Natural killer cell (primary cell): ENCODE measurements at regions not wholly inside any gene's neighbourhood (a gene's known extent, or its start where the extent isn't known, plus 50 kb on each side); places are given as distances from the start of the nearest gene placed in this dataset.
A peak's percentile ranks its signal among the peaks of the same experiment; 100 is the strongest.
"Not testable (repeated sequence)": the region's sequence is repeated elsewhere in the genome, so short reads cannot be mapped to it uniquely, and the experiment has no call there.

ENCODE experiments used
- ATAC-seq, 3 donors: fragments of 150-1000 bp in 2 of 3; fragments of 200-7000 bp in 1 of 3; cut with Tn5 transposase; 1 replicate in 1 of 3; 2 replicates in 2 of 3; pipeline ENCODE4 v1.10.0; 2021; ENCODE audit warnings: mild to moderate bottlenecking in 2 of 3, moderate library complexity in 2 of 3
- DNase-seq, 2 donors: peaks; one replicate each; pipeline versions ENCODE4 v3.0.0 to v3.0.0-alpha.2; 2013 to 2021; ENCODE audit warnings: mixed read lengths in 1 of 2
- H3K27ac ChIP-seq: one replicate; pipeline ENCODE4 v1.5.1; 2013; ENCODE audit warnings: mild to moderate bottlenecking, low read length
- H3K27me3 ChIP-seq: one replicate; pipeline ENCODE4 v1.6.1; 2013; ENCODE audit warnings: low read length; ENCODE audit not compliant: control insufficient read depth, insufficient read depth
- H3K36me3 ChIP-seq: one replicate; pipeline ENCODE4 v1.6.1; 2013; ENCODE audit warnings: low read length; ENCODE audit not compliant: control insufficient read depth, insufficient read depth
- H3K4me1 ChIP-seq: one replicate; pipeline ENCODE4 v1.6.1; 2013; ENCODE audit warnings: low read length; ENCODE audit not compliant: control insufficient read depth, insufficient read depth
- H3K4me3 ChIP-seq: one replicate; pipeline ENCODE4 v1.5.1; 2013; ENCODE audit warnings: low read length
- H3K9me3 ChIP-seq: one replicate; pipeline ENCODE4 v1.6.1; 2013; ENCODE audit warnings: low read length; ENCODE audit not compliant: control insufficient read depth, insufficient read depth
- H3K27ac Mint-ChIP-seq, 2 donors: one replicate each; pipeline ENCODE4 v1.8.0; 2022; ENCODE audit warnings: mild to moderate bottlenecking in 2 of 2, mixed read lengths in 2 of 2, moderate library complexity in 1 of 2
- H3K27me3 Mint-ChIP-seq, 2 donors: one replicate each; pipeline ENCODE4 v1.8.0; 2022; ENCODE audit warnings: low read depth in 2 of 2, mixed read lengths in 2 of 2
- H3K36me3 Mint-ChIP-seq: one replicate; pipeline ENCODE4 v1.8.0; 2022; ENCODE audit warnings: mixed read lengths
- H3K4me1 Mint-ChIP-seq, 2 donors: one replicate each; pipeline ENCODE4 v1.8.0; 2022; ENCODE audit warnings: mixed read lengths in 2 of 2
- H3K4me3 Mint-ChIP-seq: one replicate; pipeline ENCODE4 v1.8.0; 2022; ENCODE audit warnings: mild to moderate bottlenecking, moderate library complexity, mixed read lengths
- H3K9me3 Mint-ChIP-seq, 2 donors: one replicate each; pipeline ENCODE4 v1.8.0; 2022; ENCODE audit warnings: mixed read lengths in 2 of 2
- WGBS: methylation state at CpG from one replicate; pipeline ENCODE4 v1.1.7; 2013; ENCODE audit warnings: missing lambda C conversion rate; ENCODE audit not compliant: insufficient coverage; 5-methylcytosine and 5-hydroxymethylcytosine counted together
- intact Hi-C: fragments of 100-400 bp; cut with micrococcal nuclease; formaldehyde crosslinking; loops from one replicate; pipeline ENCODE4 v1.14.2; 2022

GRCh38 chr21:10412928-10413246, 108.5 kb upstream of the TPTE start:
- H3K4me1 ChIP-seq, H3K4me1 Mint-ChIP-seq, DNase-seq, H3K9me3 Mint-ChIP-seq, H3K27ac Mint-ChIP-seq, H3K36me3 ChIP-seq, H3K27me3 Mint-ChIP-seq, H3K27me3 ChIP-seq, H3K4me3 Mint-ChIP-seq, H3K27ac ChIP-seq, ATAC-seq, H3K36me3 Mint-ChIP-seq, intact Hi-C loops, H3K4me3 ChIP-seq: not testable (repeated sequence)
- WGBS, result 87% methylated on average over 8 of the region's 8 CpGs
- peaks cover 41% of the 10 kb centered on the region for H3K9me3 ChIP-seq

- DNase-seq, H3K4me1 ChIP-seq, H3K27ac Mint-ChIP-seq, H3K4me3 ChIP-seq, H3K4me3 Mint-ChIP-seq, H3K27me3 ChIP-seq, intact Hi-C loops, H3K4me1 Mint-ChIP-seq, H3K36me3 Mint-ChIP-seq, H3K27me3 Mint-ChIP-seq, ATAC-seq, H3K27ac ChIP-seq, H3K9me3 Mint-ChIP-seq, H3K36me3 ChIP-seq: not testable (repeated sequence)
- 86% methylated on average over 31 of the region's 31 CpGs for WGBS
- H3K9me3 ChIP-seq, result peaks cover 44% of the 10 kb centered on the region
Observed at GRCh38 chr21:10413247-10414120, 107.9 kb upstream of the TPTE start.

GRCh38 chr21:10414121-10414924, 107.1 kb upstream of the TPTE start:
- H3K4me1 Mint-ChIP-seq, H3K27me3 Mint-ChIP-seq, H3K27ac Mint-ChIP-seq, H3K36me3 ChIP-seq, H3K27ac ChIP-seq, intact Hi-C loops, H3K4me3 Mint-ChIP-seq, ATAC-seq, H3K4me3 ChIP-seq, H3K4me1 ChIP-seq, DNase-seq, H3K27me3 ChIP-seq, H3K9me3 Mint-ChIP-seq, H3K36me3 Mint-ChIP-seq: not testable (repeated sequence)
- peaks cover 50% of the 10 kb centered on the region for H3K9me3 ChIP-seq
- WGBS, result 87% methylated on average over 14 of the region's 14 CpGs

DNA sequence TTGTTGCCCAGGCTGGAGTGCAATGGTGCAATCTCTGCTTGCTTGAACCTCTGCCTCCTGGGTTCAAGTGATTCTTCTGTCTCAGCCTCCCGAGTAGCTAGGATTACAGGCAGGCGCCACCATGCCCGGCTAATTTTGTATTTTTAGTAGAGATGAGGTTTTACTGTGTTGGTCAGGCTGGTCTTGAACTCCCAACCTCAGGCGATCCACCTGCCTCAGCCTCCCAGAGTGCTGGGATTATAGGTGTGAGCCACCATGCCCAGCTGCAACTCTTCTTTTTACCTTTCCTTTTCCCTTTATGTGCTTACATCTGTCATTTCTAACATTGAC, 106.5 kb upstream of the TPTE start:
- WGBS, result 89% methylated on average over 4 of the region's 4 CpGs
- H3K27me3 Mint-ChIP-seq, ATAC-seq, H3K27ac ChIP-seq, H3K4me3 Mint-ChIP-seq, H3K4me3 ChIP-seq, H3K36me3 Mint-ChIP-seq, H3K27me3 ChIP-seq, H3K4me1 ChIP-seq, DNase-seq, intact Hi-C loops, H3K9me3 Mint-ChIP-seq, H3K4me1 Mint-ChIP-seq, H3K27ac Mint-ChIP-seq, H3K36me3 ChIP-seq: not testable (repeated sequence)
- peaks cover 56% of the 10 kb centered on the region for H3K9me3 ChIP-seq

- H3K4me1 ChIP-seq, H3K27me3 ChIP-seq, DNase-seq, H3K4me3 Mint-ChIP-seq, H3K9me3 Mint-ChIP-seq, H3K27me3 Mint-ChIP-seq, H3K36me3 ChIP-seq, H3K27ac Mint-ChIP-seq, intact Hi-C loops, H3K4me1 Mint-ChIP-seq, H3K36me3 Mint-ChIP-seq, H3K4me3 ChIP-seq, H3K27ac ChIP-seq: not testable (repeated sequence)
- WGBS, result 69% methylated on average over 7 of the region's 7 CpGs
- peaks cover 59% of the 10 kb centered on the region for H3K9me3 ChIP-seq
- ATAC-seq, result peak in 2 of 3 donors; percentile 3 to 11
Observed at GRCh38 chr21:10415456-10415855, 105.9 kb upstream of the TPTE start.

- H3K36me3 Mint-ChIP-seq, H3K27me3 Mint-ChIP-seq, H3K27me3 ChIP-seq, H3K4me3 ChIP-seq, H3K4me1 Mint-ChIP-seq, intact Hi-C loops, H3K4me1 ChIP-seq, H3K27ac Mint-ChIP-seq, H3K9me3 Mint-ChIP-seq, DNase-seq, H3K36me3 ChIP-seq, H3K27ac ChIP-seq, H3K4me3 Mint-ChIP-seq: not testable (repeated sequence)
- peaks cover 59% of the 10 kb centered on the region for H3K9me3 ChIP-seq
- 59% methylated on average over 6 of the region's 6 CpGs for WGBS
- peak in 2 of 3 donors; percentile 9 to 19 for ATAC-seq
Observed at GRCh38 chr21:10415859-10416258, 105.5 kb upstream of the TPTE start.

DNA sequence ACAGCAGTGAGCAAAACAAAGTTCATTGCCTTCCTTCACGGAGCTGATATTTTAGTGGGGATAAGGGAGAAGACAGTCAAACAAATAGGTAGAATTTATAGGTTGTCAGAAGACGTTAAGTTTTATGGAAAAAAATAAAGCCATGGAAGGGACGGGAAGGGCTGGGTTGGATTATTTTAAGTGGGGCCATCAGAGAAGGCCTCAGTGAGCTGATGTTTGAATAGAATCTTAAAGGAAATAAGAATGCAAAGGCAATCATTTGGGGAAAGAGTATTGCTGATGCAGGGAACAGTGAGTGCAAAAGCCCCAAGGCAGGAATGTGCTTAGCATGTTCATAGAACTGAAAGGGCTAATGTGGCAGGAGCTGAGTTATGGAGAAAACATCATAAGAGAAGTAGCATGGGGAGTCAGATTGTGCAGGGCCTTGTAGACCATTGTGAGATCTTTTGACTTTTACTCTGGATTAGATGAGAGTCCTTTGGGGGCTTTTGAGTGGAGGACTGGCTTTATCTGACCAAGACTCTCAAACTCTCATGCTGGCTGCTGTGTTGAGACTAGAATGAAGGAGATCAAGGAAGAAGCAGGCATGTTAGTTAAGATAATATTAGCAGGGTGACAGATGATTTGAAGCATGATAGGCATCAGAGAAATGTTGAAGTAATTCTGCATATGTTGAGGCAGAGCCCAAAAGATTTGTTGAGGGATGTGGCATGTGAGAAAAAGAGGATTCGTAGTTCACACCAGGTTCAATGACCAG, 104.5 kb upstream of the TPTE start:
- H3K36me3 ChIP-seq, H3K36me3 Mint-ChIP-seq, H3K4me3 Mint-ChIP-seq, H3K9me3 Mint-ChIP-seq, H3K4me1 ChIP-seq, DNase-seq, intact Hi-C loops, H3K4me3 ChIP-seq, H3K27me3 ChIP-seq, H3K27ac Mint-ChIP-seq, H3K27ac ChIP-seq, H3K4me1 Mint-ChIP-seq, H3K27me3 Mint-ChIP-seq: not testable (repeated sequence)
- peaks cover 62% of the 10 kb centered on the region for H3K9me3 ChIP-seq
- 61% methylated on average over 4 of the region's 4 CpGs for WGBS
- ATAC-seq, result peak in 2 of 3 donors; percentile 7 to 14
